Activated CD8-positive, alpha-beta memory T cell treated with anti-CD3 and anti-CD28 coated beads, Interleukin-2, amount 10 ng/mL, durations not matched to agents 7 days and 5 days (primary cell): ENCODE measurements at regions not wholly inside any gene's neighbourhood (a gene's known extent, or its start where the extent isn't known, plus 50 kb on each side); places are given as distances from the start of the nearest gene placed in this dataset.

Source experiments
- ATAC-seq: fragments of 150-1000 bp; cut with Tn5 transposase; one replicate; pipeline ENCODE4 v1.10.0; 2021; ENCODE audit warnings: moderate library complexity
- CTCF ChIA-PET: fragments of 350-600 bp; sonication (Branson Sonifier 250); formaldehyde crosslinking; loops from one replicate; lab custom pipeline; 2021; ENCODE audit warnings: antibody characterized with exemption; lab: Charles Lee
- DNase-seq: peaks from one replicate; pipeline ENCODE4 v3.0.0-alpha.2; 2020
- H3K27ac Mint-ChIP-seq: one replicate; pipeline ENCODE4 v1.8.0; 2021; ENCODE audit warnings: mild to moderate bottlenecking, mixed read lengths
- H3K27me3 Mint-ChIP-seq: one replicate; pipeline ENCODE4 v1.8.0; 2021; ENCODE audit warnings: mixed read lengths
- H3K36me3 Mint-ChIP-seq: one replicate; pipeline ENCODE4 v1.8.0; 2021; ENCODE audit warnings: mild to moderate bottlenecking, mixed read lengths
- H3K4me1 Mint-ChIP-seq: one replicate; pipeline ENCODE4 v1.8.0; 2021; ENCODE audit warnings: mixed read lengths
- H3K4me3 Mint-ChIP-seq: one replicate; pipeline ENCODE4 v1.8.0; 2021; ENCODE audit warnings: mild to moderate bottlenecking, moderate library complexity, mixed read lengths
- H3K9me3 Mint-ChIP-seq: one replicate; pipeline ENCODE4 v1.8.0; 2022; ENCODE audit warnings: low read depth, mixed read lengths

GRCh38 chr7:139159900-139160675 is 50.6 kb upstream of the ZC3HAV1 start:
- no peaks in the 10 kb centered on the region for H3K27me3 Mint-ChIP-seq
- H3K27ac Mint-ChIP-seq, result no peak overlapping the region
- ATAC-seq (no peak), DNase-seq (no peak)
- H3K9me3 Mint-ChIP-seq, result no peaks in the 10 kb centered on the region
- CTCF ChIA-PET, result interaction anchor here (1.0 kb wide), 1 partner anchor 179 kb away, joined by 3 read pairs; no protein-coding TSS in a partner anchor
- no peak overlapping the region for H3K4me3 Mint-ChIP-seq
- peaks cover 7% of the 10 kb centered on the region for H3K36me3 Mint-ChIP-seq
- no peaks in the 10 kb centered on the region for H3K4me1 Mint-ChIP-seq

GRCh38 chr7:139168479-139168878 is 59.0 kb upstream of the ZC3HAV1 start:
- Mint-ChIP-seq H3K9me3 (no peaks in the 10 kb centered on the region), H3K27ac (no peak overlapping the region), H3K4me1 (no peaks in the 10 kb centered on the region), H3K4me3 (no peak overlapping the region), H3K27me3 (no peaks in the 10 kb centered on the region), H3K36me3 (peaks cover 2% of the 10 kb centered on the region)
- DNase-seq (no peak), ATAC-seq (no peak)
- CTCF ChIA-PET, result interaction anchor here (1.6 kb wide), 1 partner anchor 11 kb away, joined by 4 read pairs; no protein-coding TSS in a partner anchor

- DNase-seq, result no peak
- CTCF ChIA-PET, result no interaction called here
- no peaks in the 10 kb centered on the region for H3K27me3 Mint-ChIP-seq
- no peak for ATAC-seq
- no peak overlapping the region for H3K4me3 Mint-ChIP-seq
- no peaks in the 10 kb centered on the region for H3K4me1 Mint-ChIP-seq
- H3K27ac Mint-ChIP-seq, result no peak overlapping the region
- H3K9me3 Mint-ChIP-seq, result no peaks in the 10 kb centered on the region
- H3K36me3 Mint-ChIP-seq, result peaks cover 2% of the 10 kb centered on the region
These were observed 60.3 kb upstream of the ZC3HAV1 start for GRCh38 chr7:139169816-139170215.

- Mint-ChIP-seq H3K27ac (no peak overlapping the region), H3K27me3 (no peaks in the 10 kb centered on the region), H3K9me3 (no peaks in the 10 kb centered on the region), H3K4me3 (no peak overlapping the region), H3K36me3 (peaks cover 2% of the 10 kb centered on the region), H3K4me1 (no peaks in the 10 kb centered on the region)
- no peak for DNase-seq
- no peak for ATAC-seq
- CTCF ChIA-PET, result no interaction called here
These were observed 58.3 kb upstream of the UBN2 start for GRCh38 chr7:139172775-139173174.

- no peaks in the 10 kb centered on the region for H3K27me3 Mint-ChIP-seq
- no peaks in the 10 kb centered on the region for H3K4me1 Mint-ChIP-seq
- H3K36me3 Mint-ChIP-seq, result peaks cover 5% of the 10 kb centered on the region
- DNase-seq (no peak), ATAC-seq (no peak)
- H3K9me3 Mint-ChIP-seq, result no peaks in the 10 kb centered on the region
- H3K4me3 Mint-ChIP-seq, result no peak overlapping the region
- CTCF ChIA-PET, result no interaction called here
- H3K27ac Mint-ChIP-seq, result no peak overlapping the region
These were observed 53.3 kb upstream of the UBN2 start for GRCh38 chr7:139177696-139178095.

- no peaks in the 10 kb centered on the region for H3K27me3 Mint-ChIP-seq
- no peaks in the 10 kb centered on the region for H3K9me3 Mint-ChIP-seq
- no peak overlapping the region for H3K4me3 Mint-ChIP-seq
- peaks cover 4% of the 10 kb centered on the region for H3K4me1 Mint-ChIP-seq
- no peak for DNase-seq
- H3K36me3 Mint-ChIP-seq, result peaks cover 11% of the 10 kb centered on the region
- no peak for ATAC-seq
- H3K27ac Mint-ChIP-seq, result no peak overlapping the region
- CTCF ChIA-PET, result no interaction called here
These were observed 50.2 kb upstream of the UBN2 start for GRCh38 chr7:139180700-139181311.
